RWPE1 (cell line): ENCODE measurements at regions not wholly inside any gene's neighbourhood (a gene's known extent, or its start where the extent isn't known, plus 50 kb on each side); places are given as distances from the start of the nearest gene placed in this dataset.

ENCODE experiments used
- CTCF ChIA-PET: fragments of 350-600 bp; sonication (Branson Sonifier 250); formaldehyde crosslinking; extraction: SDS; loops from one replicate; lab custom pipeline; 2021; lab: Yijun Ruan, JAX
- POLR2A ChIA-PET: fragments of 400-600 bp; formaldehyde crosslinking; extraction: SDS; loops from one replicate; lab custom pipeline; 2020; ENCODE audit warnings: antibody characterized with exemption; ENCODE audit not compliant: low non-redundant PET; lab: Yijun Ruan, JAX
- DNase-seq: peaks from one replicate; pipeline ENCODE4 v3.0.0; 2012; ENCODE audit warnings: low spot score
- H3K27ac ChIP-seq: fragments of 450-650 bp; 2 replicates; pipeline ENCODE4 v1.5.1; 2017
- CTCF ChIP-seq: fragments of 450-650 bp; conservative IDR thresholded peaks from 2 replicates; pipeline ENCODE4 v1.5.1; 2017; ENCODE audit warnings: low read depth, mild to moderate bottlenecking

GRCh38 chr11:109016724-109017123 lies 351.9 kb downstream of the DDX10 start:
- POLR2A ChIA-PET: no interaction called here
- no peak for TF ChIP-seq CTCF
- no peak overlapping the region for H3K27ac ChIP-seq
- CTCF ChIA-PET: no interaction called here
- DNase-seq: no peak

- no peak for TF ChIP-seq CTCF
- POLR2A ChIA-PET: no interaction called here
- CTCF ChIA-PET: no interaction called here
- DNase-seq: no peak
- no peak overlapping the region for H3K27ac ChIP-seq
Measured at GRCh38 chr11:109017489-109017888, 352.6 kb downstream of the DDX10 start.

GRCh38 chr11:109018639-109019038 lies 353.8 kb downstream of the DDX10 start:
- TF ChIP-seq CTCF: no peak
- POLR2A ChIA-PET: no interaction called here
- no peak for DNase-seq
- CTCF ChIA-PET: no interaction called here
- no peak overlapping the region for H3K27ac ChIP-seq

GRCh38 chr11:109019342-109019936 lies 354.6 kb downstream of the DDX10 start:
- ChIA-PET POLR2A (no interaction called here), CTCF (interaction anchor here (0.6 kb wide), 1 partner anchor 38 kb away, joined by 6 read pairs; no protein-coding TSS in a partner anchor)
- H3K27ac ChIP-seq: no peak overlapping the region
- no peak for DNase-seq
- TF ChIP-seq CTCF: no peak

GRCh38 chr11:109023036-109023435 lies 358.2 kb downstream of the DDX10 start:
- DNase-seq: no peak
- CTCF ChIA-PET: interaction anchor here (0.6 kb wide), 1 partner anchor 16 kb away, joined by 3 read pairs; no protein-coding TSS in a partner anchor
- H3K27ac ChIP-seq: no peak overlapping the region
- no peak for TF ChIP-seq CTCF
- POLR2A ChIA-PET: no interaction called here

- H3K27ac ChIP-seq: no peak overlapping the region
- no peak for TF ChIP-seq CTCF
- POLR2A ChIA-PET: no interaction called here
- no peak for DNase-seq
- CTCF ChIA-PET: no interaction called here
Measured at GRCh38 chr11:109026891-109027489, 362.1 kb downstream of the DDX10 start.
